Hematopoietic multipotent progenitor cell treated with erythropoietin and hydrocortisone succinate and interleukin-3 and kit ligand, for 8 days (in vitro differentiated cells): ENCODE measurements at regions not wholly inside any gene's neighbourhood (a gene's known extent, or its start where the extent isn't known, plus 50 kb on each side); places are given as distances from the start of the nearest gene placed in this dataset.

Experiments used
- DNase-seq: peaks from one replicate; pipeline ENCODE4 v3.0.0-alpha.2; 2015

GRCh38 chr15:70293138-70293537 lies 195.4 kb upstream of the TLE3 start:
- DNase-seq, result no peak

GRCh38 chr15:70292076-70292760 lies 194.5 kb upstream of the TLE3 start:
- DNase-seq, result no peak

GRCh38 chr15:70291305-70292075 lies 193.8 kb upstream of the TLE3 start:
- no peak for DNase-seq

GRCh38 chr15:70290708-70291107 lies 193.0 kb upstream of the TLE3 start:
- no peak for DNase-seq

GRCh38 chr15:70289191-70289955 lies 191.7 kb upstream of the TLE3 start:
- DNase-seq, result no peak

GRCh38 chr15:70286113-70286806 lies 188.5 kb upstream of the TLE3 start:
- DNase-seq, result no peak

- DNase-seq, result no peak
These were observed 186.9 kb upstream of the TLE3 start for GRCh38 chr15:70284438-70285214.

- no peak for DNase-seq
These were observed 185.8 kb upstream of the TLE3 start for GRCh38 chr15:70283511-70283910.

- no peak for DNase-seq
These were observed 184.1 kb upstream of the TLE3 start for GRCh38 chr15:70281811-70282307.

GRCh38 chr15:70281261-70281810 lies 183.6 kb upstream of the TLE3 start:
- DNase-seq, result no peak

GRCh38 chr15:70280781-70281180 lies 183.1 kb upstream of the TLE3 start:
- DNase-seq, result no peak

GRCh38 chr15:70279096-70279495 lies 181.4 kb upstream of the TLE3 start:
- no peak for DNase-seq

GRCh38 chr15:70278644-70279043 lies 180.9 kb upstream of the TLE3 start:
- no peak for DNase-seq

GRCh38 chr15:70277556-70277955 lies 179.8 kb upstream of the TLE3 start:
- DNase-seq, result no peak

- no peak for DNase-seq
These were observed 178.7 kb upstream of the TLE3 start for GRCh38 chr15:70276401-70276800.

- no peak for DNase-seq
These were observed 177.9 kb upstream of the TLE3 start for GRCh38 chr15:70275461-70276138.

- DNase-seq, result no peak
These were observed 177.2 kb upstream of the TLE3 start for GRCh38 chr15:70274908-70275307.

- DNase-seq, result no peak
These were observed 176.7 kb upstream of the TLE3 start for GRCh38 chr15:70274255-70274880.

- DNase-seq, result no peak
These were observed 176.1 kb upstream of the TLE3 start for GRCh38 chr15:70273808-70274207.

GRCh38 chr15:70272565-70273355 lies 175.0 kb upstream of the TLE3 start:
- DNase-seq, result no peak
